GM21423 (cell line): ENCODE measurements at regions not wholly inside any gene's neighbourhood (a gene's known extent, or its start where the extent isn't known, plus 50 kb on each side); places are given as distances from the start of the nearest gene placed in this dataset.

Experiments used
- ATAC-seq: cut with Tn5 transposase; IDR thresholded peaks from one replicate; pipeline ENCODE4 v1.9.1; 2021; ENCODE audit warnings: mild to moderate bottlenecking, moderate library complexity; ENCODE audit not compliant: unreplicated experiment

DNA sequence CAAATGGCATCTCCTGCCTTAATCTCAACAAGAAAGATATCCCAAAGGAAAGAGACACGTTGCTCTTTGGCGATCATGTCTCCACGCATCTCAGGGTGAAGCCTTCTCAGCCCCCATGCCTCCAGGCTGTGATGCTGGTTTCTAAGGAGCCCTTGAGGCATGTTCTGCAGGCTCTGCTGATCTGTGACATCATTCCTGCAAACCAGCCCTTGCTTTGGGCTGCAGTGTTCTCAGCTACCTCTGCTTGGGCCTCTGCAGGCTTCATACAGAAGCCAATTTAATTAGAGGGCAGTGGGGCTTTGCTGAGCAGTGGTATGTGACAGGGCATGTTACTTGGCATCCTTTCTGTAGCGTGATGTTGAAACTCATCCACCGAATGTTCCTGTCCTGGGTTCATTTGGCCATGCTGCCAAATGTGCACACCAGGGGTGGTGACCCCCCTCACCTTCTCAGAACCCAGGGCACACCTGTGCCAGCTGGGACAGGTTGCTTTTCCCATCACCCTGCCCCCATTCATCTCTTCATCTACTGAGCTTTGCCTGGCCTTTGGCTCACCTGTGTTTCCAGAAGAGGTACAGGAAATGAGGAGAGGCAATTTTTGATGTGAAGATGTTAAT, 230.9 kb downstream of the TEX29 start:
- ATAC-seq: no peak

DNA sequence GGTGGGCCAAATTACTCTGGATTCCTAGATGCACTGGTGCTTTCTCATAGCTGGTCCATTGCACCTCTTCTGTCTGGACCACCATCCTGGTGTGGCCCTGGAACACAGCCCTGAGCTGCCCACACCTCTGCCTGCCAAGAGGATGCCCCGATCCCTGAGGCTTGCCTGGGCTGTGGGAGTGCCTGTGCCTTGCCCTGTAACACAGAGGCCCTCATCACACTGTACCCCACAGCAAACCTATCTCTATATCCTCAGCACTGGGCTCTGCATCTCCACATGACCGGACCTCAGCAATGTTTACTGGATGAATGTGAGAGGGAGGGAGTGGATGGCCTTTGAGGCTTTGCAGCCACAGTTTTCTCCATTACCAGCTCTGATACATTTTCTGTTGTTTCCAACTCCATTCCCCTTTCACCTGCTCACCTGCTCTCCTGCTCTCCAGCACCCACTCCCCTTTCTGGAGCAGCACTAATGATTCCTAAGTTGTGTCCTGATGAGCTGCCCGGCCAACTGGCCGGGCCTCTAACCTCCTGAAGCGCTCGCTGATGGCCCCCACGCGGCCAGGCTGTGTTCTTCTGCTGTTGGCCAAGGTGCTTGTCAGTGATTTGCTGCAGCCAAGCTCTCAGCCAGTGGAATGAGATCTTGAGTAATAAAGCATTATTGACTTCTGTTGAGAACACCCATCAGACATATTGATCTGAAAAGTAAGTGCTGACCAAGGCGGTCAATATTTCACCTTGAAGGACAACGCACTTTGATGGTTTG, 232.6 kb downstream of the TEX29 start:
- ATAC-seq: no peak

DNA sequence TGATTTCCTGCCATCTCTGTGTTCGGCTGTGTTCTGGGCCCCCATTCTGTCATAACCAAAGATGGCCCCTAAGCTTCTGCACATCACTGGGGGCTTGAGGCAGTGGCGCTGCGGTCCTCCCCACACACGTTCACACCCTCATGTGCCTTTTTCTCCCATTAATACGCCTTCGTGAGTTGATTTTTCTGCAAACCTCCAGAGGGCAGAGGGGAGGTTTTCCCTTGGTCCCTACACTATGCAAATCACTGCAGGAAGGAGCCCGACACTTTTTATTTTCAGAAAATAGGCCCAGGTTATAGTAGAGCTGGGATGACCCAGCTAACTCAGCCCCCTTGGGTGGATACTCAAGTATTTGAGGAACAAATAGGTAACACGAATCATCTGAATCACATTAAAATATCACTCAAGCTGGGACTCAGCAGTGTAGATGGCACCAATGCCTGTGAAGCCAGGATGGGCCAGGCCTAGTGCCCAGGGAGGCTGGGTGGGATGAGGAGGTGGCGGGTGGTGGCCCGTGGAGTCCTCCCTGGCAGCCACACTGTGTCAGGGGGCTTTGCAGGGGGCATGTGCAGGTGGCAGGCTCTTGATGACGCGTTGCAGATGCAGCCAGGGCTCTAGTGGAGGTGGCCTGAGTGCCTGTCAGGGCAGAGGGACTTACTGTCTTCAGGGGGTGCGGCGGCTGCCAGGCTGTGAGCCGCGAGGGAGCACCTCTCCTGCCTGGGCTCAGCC, 234.3 kb downstream of the TEX29 start:
- no peak for ATAC-seq

DNA sequence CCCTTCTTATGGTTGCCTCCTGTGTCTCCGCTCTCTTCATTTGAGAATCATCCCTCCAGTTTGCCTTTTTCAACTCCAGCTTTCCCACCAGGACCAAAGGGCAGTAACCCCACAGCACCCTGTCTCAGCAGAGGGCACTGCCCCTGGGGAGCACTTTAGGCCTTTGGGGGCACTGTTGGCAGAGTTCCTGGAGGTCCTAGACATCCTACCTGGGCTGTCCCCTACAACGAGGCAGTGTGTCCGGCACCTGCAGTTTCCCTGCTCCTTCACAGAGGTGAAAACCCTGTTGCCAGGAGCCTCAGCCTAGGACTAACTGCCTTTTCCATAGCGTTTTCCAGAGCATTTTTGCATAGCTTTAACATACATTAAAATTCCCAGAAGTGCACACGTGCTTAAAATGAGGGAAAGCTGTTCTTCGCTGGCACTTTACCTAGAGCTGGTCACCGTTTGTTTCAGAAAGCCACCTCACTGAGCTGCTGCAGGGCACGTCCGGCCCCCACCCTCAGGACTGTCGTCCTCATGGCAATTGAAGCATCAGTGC, 234.9 kb downstream of the TEX29 start:
- no peak for ATAC-seq

DNA sequence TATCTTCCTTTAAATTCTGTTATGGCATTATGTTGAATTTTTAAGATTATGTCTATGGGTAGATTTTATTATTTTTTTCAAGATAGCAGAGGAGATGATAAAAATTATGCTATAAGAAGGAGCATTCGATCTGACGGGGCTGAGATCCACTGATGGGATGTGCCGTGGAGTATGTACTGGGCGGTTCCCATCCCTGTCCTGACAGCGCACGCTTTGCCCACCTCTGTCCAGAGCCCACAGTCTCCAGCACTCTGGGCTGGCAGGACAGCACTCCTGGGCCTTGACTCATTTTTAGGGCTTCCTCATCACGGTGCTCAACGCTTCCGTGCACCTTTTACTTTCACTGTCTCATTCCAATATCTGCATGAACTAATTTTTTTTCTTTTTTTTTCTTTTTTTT, 235.5 kb downstream of the TEX29 start:
- ATAC-seq: no peak

DNA sequence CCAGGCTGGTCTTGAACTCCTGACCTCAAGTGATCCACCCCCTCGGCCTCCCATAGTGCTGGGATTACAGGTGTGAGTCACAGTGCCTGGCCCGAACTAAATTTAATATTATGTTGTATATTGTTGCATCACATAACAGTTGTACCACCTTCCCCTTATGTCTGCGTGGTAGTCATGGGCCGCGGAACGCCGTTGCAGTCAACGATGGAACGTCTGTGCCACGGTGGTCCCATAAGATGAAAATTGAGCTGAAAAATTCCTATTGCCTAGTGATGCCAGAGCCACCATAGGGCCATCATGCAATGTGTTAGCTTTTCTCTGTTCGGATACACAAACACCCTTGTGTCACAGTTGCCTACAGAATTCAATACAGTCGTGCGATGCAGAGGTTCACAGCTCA, 236.1 kb downstream of the TEX29 start:
- ATAC-seq: no peak

DNA sequence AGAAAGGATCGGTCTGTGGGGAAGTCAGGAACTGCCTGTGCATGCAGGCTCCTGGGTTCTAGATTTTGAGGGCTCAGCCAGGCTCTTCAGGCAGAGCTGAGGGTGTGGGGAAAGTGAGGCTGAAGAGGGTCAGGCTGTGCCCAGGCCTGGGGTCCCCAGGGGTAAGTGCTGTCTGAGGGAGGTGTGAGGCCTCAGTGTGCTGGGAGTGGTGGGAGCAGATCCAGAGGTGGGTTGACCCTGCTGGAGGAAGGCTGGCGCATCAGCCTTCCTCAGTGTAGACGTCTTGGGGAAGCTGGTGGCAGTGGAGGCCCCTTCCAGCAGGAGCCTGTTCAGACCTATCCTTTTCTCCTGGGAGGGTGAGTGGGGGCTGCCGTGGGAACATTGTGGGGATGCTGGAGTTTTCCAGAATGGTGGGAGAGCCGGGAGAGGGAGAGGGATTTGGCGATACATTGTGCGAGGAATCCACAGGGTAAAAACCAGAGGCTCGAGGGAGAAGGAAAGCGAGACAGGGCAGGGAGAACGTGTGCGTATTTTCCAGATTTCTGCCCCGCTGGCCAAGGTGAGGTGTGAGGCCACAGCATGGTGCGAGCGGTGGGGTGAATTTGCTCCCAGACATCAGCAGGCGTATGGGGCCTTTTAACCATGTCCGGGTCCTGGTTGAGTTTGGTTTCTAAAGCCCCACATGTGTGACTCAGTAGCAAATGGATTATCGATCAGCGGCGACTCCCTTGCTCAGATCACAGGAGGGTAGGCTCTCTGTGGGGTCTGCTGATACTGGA, 237.7 kb downstream of the TEX29 start:
- no peak for ATAC-seq

DNA sequence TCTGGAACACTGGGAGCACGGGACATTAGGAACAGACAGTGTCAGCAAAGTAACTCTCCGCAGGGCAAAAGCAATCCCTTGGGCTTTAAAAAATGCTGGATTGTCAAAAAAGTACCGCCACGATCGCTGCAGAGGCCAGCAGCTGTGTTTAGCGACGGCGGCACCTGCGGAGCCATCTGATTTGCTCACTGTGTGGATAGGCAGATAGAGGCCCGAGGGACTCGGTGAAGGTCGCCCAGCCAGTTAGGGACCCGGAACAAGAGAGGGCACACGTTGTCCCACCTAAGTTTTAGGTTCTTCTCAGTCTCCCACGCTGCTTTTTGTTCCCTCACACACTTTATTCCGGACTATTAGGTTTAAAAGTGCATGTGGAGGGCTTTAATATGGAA, 238.3 kb downstream of the TEX29 start:
- ATAC-seq: no peak

DNA sequence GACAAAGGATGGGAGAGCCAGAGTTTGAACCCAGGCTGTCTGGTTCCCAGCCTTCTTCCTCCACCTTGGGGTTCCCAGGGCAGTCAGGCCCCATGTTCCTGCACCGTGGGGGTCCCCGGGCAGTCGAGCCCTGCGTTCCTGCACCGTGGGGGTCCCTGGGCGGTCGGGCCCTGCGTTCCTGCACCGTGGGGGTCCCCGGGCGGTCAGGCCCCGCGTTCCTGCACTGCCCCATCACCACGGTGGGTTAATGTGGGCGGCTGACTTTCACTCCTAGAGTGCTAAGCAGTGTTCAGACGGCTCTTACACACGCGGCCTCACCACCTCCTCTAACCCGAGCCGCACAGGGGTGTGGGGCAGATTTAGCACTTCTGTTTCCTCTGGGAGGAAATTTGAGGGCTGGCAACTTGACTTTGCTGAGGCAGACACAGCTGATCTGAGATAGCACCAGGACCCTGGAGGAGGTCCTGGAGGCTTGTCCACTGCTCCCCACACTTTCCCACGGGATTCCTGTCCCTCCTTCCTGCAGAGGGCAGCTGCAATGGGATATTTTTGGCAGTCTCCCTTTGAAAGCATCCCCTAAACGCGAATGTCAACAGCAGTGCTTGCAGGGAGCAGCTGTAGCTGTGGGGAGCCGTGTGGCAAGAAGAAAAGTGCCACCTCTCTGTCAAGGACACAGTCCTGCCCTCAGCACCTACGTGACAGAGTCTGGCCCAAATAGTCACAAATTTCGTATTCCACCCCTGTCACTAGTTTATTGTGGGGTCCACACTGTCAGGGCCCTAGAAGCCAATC, 239.4 kb downstream of the TEX29 start:
- no peak for ATAC-seq

DNA sequence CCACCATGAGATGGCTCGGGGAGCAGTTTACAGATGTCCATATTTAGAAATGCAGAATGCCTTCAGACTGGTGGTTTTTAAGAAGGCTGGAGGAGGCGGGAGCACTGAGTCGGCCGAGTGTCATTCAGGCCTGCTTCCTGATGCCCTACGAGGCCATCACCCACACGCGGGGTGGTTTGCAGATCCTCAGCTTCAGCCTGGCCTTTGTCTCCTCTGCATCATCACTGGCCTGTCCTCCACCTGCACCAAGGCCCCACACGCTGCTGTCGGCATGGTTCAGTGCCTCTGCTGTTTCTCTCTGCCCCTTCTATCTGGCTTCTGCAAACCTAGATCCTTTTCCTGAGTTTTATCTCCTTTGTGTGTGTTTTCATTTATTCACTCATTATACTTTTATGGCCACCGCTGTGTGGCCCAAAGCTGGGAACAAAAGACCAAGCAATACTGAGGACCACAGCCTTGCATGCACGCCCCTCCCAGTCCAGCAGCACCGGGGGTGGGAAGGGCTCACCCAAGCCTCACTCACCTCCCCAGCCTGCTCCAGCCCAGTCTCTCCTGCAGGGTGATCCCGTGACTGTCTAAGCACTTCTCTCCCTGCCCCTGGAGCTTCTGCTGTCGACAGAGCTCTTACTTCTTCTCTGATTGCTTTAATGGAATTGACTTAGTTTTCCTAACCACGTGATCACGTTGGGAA, 240.8 kb downstream of the TEX29 start:
- ATAC-seq: no peak

DNA sequence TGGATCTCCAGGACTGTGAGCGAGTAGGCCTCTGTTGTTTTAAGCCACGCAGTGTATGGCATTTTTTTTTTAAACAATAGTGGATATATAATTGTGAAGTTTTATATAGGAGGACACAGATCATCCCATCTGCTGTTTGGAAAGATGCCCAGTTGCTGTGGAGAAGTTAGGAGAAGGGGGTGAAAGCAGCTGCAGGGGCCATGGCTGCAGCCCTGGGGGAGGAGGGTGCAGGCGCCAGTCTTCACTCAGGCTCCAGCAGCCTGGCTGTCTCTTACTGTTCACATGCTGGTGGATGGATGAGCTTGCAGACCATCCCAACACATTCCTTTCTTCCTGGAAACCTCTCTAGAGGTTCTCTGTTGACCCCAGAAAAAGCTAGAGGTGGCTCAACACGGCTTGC, 242.3 kb downstream of the TEX29 start:
- no peak for ATAC-seq

DNA sequence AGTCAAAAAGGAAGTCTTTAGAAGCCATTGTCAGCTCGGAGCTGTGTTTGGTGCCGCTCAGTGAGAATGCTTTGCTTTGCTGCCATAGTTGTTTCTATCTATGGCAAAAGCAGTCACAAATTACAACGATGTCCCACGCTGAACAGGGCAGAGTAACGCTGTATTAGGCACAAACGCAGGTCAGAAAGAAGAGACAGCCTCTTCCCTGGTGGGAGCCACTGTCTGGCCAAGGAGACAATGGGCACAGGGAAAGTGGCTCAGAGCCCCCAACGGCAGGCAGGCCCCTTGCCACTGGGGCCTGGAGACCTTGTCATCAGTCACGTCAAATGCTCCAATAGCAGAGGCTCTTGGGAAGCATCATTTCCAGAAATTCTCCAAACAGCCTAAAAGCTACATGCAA, 244.2 kb downstream of the TEX29 start:
- no peak for ATAC-seq

DNA sequence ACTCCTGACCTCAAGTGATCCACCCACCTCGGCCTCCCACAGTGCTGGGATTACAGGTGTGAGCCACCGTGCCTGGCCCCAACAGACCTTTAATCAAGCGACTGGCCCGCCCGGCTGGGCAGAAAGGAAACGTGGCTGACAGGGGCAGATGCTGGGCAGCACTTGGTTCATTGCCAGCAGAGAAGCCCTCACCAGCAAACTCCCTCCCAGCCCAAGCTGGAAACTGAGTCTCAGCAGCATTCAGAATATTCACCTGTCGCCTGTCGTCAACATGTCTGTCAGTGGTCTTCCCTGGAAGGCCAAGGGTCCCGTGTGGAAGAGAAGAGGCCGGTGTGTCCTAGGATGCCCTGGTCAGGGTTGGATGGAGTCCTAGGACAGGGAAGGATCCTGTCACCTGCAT, 245.0 kb downstream of the TEX29 start:
- ATAC-seq: no peak

DNA sequence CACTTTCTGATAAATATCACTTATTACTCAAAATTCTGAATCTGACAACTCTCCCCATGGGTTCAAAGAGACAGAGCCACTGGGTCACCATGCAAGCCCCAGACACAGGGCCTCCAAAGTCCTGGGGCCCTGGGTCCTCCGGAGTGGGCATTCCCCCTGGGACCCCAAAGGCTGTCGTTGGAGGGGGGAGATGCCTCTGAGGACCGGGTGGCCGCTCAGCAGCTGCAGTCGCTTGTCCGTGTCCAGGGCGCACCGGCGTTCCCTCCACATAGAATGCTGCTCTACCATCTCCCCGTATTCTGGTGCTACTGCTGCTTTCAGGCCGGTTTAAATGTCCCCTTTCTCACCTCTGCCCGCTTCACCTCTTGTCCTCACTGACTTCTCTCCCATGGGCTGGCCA, 246.1 kb downstream of the TEX29 start:
- ATAC-seq: no peak

DNA sequence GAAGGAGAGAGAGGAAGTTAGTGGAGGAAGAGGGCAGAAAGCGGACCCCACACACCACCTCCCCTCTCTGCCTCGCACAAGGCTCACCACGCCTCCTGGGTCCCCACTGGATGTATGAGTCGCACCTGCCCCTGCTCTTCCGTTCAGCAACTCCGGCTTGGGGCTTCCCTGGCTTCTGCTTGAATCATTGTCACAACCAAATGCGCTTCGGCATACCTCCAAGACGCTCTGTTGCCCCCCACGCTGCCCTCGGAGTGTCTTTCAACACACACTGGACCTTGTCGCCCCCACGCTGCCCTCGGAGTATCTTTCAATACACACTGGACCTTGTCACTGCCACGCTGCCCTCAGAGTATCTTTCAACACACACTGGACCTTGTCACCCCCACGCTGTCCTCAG, 247.2 kb downstream of the TEX29 start:
- no peak for ATAC-seq

DNA sequence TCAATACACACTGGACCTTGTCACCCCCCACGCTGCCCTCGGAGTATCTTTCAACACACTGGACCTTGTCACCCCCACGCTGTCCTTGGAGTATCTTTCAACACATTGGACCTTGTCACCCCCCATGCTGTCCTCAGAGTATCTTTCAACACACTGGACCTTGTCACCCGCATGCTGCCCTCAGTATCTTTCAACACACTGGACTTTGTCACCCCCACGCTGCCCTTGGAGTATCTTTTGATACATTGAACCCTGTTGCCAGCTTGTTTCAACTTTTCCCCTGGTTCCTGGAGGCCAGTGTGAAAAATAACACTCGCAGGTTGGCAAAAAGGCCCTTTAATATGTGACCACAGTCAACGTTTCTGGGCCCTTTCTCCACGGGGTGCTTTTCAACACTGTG, 247.8 kb downstream of the TEX29 start:
- ATAC-seq: no peak

DNA sequence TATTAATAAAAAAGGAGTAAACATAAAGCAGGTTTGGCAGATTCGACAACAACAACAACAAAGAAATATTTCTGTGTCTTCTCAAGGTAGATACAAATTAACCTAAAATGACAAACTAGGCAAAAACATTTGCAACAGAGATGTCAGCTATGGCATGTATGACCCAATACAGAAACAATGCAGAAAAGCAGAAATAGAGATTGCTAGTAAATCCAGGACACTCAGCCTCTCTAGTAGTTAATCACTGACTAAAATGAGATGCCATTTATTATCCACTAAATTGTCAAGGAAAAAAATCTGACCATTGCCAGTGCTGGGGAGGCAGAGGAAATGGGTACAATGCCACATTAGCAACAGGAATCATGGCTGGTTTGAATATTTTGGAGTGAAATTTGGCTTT, 250.5 kb downstream of the TEX29 start:
- no peak for ATAC-seq

DNA sequence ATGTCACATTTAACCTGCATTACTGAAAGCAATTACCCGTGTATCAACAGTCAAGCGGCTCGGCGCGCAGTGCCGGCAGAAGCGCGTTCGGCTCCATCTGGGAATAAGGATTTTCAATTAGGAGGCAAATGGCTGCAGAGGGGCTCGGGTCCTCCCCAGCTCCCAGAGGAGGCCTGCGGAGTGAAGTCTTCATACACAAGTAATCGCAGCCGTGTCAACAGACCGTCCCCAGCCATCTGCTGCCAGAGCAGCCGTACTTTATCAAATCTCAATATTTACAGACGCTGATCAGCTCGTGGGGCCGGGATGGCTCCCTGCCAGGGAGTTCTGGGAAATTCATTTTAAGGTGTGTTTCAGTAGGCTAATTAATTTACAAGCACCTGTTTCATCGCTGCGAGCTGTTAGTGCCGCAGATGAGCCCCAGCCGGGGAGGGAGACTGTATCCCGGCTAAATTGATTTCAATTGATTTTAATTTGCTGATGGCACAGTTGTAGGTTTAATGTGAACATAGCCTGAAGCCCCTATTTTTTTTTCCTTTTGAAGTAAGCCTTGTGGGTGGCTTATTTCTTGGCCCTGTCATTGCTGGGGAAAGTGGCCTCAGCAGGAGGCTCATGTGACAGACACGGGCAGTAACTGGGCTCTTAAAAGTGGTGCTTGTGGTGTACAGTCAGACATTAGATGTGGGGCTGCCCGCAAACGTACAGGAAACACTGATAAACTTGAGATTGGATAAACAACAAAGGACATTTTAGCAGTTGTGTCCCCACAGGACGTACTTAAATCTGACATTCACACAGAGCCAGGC, 252.7 kb downstream of the TEX29 start:
- ATAC-seq: no peak

DNA sequence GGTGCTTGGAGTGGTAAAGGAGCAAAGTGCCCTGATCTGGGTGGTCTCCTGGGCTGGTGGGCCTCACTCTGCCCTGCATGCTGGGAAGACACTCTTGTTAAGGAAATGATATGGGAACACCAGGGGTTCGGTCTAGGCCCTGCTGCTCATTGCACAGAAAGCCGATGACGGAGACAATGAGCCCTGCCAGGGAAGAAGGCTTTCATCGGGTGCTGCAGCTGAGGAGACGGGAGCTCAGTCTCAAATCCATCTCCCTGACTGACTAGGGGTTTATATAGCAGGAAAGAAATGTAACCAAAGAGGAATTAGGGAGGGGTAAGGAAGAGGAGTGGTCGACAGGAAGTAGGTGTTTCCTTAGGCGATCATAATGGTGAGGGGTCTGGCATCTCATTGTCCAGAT, 253.4 kb downstream of the TEX29 start:
- ATAC-seq: no peak
